ENCODE measurements at regions not wholly inside any gene's neighbourhood (a gene's known extent, or its start where the extent isn't known, plus 50 kb on each side); places are given as distances from the start of the nearest gene placed in this dataset.

DNA sequence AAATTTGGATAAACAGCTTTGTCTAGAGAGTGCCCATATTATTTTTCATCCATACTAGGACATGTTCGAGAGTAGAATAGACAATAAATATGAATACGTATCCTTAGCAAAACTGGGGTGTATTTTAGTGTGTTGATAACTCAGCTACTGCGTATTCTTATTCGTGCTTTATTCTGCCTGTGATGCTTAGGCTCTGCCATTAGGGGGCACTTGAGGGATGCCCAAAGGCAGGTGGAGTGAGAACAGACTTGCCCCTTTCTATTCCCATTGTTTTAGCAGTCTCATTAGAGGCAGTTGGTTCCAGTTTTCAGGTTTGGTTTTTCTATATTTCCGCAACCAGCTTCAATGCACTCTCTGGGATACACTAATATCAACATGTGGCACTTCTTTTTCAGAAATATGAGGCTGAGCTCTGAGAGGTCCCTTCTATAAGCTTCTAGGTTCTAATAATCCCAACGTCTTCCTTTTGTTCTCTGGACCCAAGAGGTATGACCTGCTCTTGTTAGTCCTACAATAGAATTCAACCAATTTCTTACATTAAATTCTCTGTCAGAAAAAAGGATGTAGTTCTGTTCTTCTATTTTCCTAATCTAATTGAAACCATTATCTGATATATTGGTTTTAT is 985.7 kb upstream of the FBXO33 start:
- no peak overlapping the region for H3K27ac ChIP-seq
- TF ChIP-seq ZFX (IDR thresholded peaks at IDR 0.05; ENCODE audit: borderline replicate concordance), result no peak
- TF ChIP-seq, protein P1, sequence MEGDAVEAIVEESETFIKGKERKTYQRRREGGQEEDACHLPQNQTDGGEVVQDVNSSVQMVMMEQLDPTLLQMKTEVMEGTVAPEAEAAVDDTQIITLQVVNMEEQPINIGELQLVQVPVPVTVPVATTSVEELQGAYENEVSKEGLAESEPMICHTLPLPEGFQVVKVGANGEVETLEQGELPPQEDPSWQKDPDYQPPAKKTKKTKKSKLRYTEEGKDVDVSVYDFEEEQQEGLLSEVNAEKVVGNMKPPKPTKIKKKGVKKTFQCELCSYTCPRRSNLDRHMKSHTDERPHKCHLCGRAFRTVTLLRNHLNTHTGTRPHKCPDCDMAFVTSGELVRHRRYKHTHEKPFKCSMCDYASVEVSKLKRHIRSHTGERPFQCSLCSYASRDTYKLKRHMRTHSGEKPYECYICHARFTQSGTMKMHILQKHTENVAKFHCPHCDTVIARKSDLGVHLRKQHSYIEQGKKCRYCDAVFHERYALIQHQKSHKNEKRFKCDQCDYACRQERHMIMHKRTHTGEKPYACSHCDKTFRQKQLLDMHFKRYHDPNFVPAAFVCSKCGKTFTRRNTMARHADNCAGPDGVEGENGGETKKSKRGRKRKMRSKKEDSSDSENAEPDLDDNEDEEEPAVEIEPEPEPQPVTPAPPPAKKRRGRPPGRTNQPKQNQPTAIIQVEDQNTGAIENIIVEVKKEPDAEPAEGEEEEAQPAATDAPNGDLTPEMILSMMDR (IDR thresholded peaks at IDR 0.05), result peak; percentile 77

DNA sequence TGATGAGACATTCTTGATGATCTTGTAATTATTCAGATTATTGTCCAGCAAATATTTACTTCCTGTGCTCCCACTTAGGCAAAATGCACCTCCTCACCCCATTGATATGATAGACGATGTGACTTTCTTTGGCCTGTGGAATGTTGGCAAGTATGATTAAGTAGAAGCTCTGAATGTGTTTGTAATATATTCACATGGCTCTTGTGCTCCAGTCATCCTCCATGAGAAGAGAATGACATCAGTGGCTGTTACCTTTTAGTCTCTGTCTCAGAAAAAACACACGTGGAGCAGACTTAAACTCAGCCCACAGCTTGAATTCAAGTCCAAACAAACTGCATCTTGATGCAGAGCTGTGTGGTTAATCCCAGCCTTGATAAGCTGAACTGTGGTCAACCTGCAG is 984.3 kb upstream of the FBXO33 start:
- no peak overlapping the region for H3K27ac ChIP-seq
- TF ChIP-seq, protein P1 (IDR thresholded peaks at IDR 0.05), result no peak
- no peak for TF ChIP-seq ZFX (IDR thresholded peaks at IDR 0.05; ENCODE audit: borderline replicate concordance)

DNA sequence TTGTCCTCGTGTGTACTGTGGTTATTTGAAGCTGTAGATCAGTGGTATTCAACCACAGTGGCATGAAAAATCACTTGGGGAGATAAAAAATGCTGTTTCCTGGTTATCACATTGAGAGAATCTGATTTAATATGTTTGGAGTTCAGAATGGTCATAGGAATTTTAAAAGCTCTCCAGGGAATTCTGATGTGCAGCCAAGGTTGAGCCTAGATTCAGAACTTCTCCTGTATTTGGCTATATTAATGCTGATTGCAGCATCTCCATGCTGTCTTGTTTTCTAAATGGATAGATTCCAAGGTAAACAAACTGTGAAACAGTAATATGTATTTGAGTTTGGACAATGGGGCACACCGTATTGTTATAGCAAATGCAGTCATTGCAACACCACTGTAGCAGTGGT is 982.2 kb upstream of the FBXO33 start:
- peak overlapping the region; percentile 42 for H3K27ac ChIP-seq
- TF ChIP-seq, protein P1 (IDR thresholded peaks at IDR 0.05), result no peak
- TF ChIP-seq ZFX (IDR thresholded peaks at IDR 0.05; ENCODE audit: borderline replicate concordance), result no peak

DNA sequence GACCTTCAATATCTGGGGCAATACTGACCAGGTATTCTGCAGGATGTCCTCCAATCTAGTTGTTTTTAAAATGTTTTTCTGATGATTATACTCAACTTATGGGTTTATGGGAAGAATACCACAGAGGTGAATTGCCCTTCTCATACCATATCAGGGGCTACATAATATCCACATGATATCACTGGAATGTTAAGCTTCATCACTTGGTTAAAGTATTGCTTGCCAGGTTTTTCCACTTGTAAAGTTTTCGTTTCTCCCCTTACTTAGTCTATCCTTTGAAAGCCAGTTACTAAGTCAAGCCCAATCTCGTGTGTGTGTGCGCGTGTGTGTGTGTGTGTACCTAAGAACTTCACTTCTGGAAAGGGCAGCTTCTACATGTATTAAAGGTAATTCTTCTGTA is 980.9 kb upstream of the FBXO33 start:
- TF ChIP-seq, protein P1 (IDR thresholded peaks at IDR 0.05), result no peak
- TF ChIP-seq ZFX (IDR thresholded peaks at IDR 0.05; ENCODE audit: borderline replicate concordance), result no peak
- H3K27ac ChIP-seq, result no peak overlapping the region

DNA sequence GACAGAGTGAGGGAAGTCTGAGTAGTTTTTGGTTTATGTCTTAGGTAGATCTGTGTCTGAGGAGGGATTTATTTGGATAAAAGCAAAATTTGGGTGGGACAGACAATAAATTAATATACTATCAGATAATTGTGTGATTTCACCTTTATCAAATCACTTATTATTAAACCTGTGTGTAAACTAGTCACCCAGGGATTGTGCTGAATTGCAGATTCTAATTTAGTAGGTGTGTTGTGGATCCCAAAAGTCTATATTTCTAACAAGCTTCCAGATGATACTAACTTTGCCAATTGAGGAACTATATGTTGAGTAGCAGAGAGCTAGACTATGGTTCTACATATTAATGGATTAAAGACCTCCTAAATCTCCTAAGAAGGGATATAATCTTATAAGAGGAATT is 978.5 kb upstream of the FBXO33 start:
- TF ChIP-seq ZFX (IDR thresholded peaks at IDR 0.05; ENCODE audit: borderline replicate concordance), result no peak
- TF ChIP-seq, protein P1 (IDR thresholded peaks at IDR 0.05), result no peak
- H3K27ac ChIP-seq, result no peak overlapping the region

DNA sequence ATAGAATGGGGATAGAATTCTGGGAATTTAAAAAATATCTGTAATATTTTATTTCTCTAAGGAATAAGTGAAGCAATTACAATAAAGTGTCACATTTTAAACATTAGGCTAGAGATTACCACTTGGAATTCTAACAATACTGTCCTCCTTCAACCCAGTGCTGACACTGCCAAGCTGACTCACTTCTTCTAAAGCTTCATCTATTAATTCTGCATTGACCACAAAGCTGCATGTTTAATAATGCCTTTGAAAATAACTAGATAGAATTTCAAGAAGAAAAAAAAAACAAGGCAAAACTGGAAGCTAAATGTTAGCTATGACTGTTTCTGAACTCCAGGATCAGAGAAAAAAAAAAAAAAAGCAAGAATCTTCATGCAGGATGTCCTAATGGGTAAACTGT is 970.7 kb upstream of the FBXO33 start:
- no peak overlapping the region for H3K27ac ChIP-seq
- no peak for TF ChIP-seq ZFX (IDR thresholded peaks at IDR 0.05; ENCODE audit: borderline replicate concordance)
- TF ChIP-seq, protein P1 (IDR thresholded peaks at IDR 0.05), result no peak

DNA sequence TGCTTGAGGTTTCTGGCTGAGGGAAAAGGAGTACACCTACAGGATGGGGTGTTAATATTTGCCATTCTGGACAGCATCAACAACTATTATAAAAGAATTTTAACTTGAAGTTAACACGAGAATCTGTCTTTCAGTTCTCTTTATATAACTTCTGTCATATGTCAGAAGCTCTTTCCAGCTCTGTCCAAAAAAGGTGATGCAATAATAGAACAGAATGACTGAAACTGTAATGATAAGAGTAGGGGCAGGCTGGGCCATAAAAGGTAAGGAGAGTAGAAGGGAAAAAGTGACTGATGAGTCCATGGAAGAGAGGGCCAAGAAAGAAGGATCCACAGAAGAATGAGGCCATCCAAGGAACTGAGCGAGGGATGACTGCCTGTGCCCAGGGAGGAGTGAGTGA is 966.7 kb upstream of the FBXO33 start:
- H3K27ac ChIP-seq, result no peak overlapping the region
- TF ChIP-seq, protein P1 (IDR thresholded peaks at IDR 0.05), result no peak
- TF ChIP-seq ZFX (IDR thresholded peaks at IDR 0.05; ENCODE audit: borderline replicate concordance), result no peak

All from 22Rv1 (cell line).